ENCODE measurements at regions not wholly inside any gene's neighbourhood (a gene's known extent, or its start where the extent isn't known, plus 50 kb on each side); places are given as distances from the start of the nearest gene placed in this dataset.

DNA sequence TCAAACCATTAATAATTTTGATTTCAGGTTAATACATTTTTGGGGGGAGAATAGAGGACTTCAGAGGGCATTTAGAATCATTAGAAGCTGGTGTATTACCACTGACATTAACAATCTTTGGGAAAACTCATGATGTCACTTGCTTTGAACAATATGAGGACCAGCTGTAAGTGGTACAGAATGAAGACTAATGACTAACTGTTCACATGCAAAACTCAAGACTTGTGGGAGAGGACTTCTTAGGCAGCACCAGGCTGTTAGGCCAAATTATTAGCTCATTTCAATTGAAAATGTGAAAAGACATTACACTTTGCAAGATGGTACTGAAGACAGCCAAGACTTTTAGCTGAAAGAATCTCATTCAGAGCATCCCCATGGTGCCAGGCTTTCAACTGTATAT, 426.2 kb upstream of the ADAMTS9 start:
- no peak for DNase-seq (ENCODE audit: low read depth, low spot score)

DNA sequence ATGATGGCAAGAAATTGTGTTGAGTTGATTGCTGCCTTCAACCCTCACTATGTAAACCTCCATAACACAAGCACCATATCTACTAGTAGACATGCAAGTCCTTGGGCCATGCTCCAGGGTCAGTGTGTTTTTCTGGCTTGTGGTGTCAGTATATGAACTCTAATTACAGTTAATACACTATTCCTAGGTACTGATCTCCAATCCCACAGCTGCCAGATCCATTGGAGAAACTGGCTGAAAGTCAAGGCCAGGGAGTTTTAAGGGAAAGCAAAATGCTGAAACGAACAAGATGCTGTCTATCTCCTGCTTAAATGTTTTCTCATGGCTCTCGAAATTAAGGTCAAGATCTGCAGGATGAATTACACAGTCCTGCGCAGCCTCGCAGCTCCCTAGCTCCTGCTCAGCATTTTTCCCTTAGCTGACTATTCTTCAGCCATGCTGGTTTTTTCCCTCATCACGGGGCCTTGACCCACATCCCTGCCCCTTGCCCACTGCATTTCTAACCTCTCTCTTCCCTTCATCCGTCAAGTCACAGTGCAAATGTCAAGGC, 425.0 kb upstream of the ADAMTS9 start:
- DNase-seq (ENCODE audit: low read depth, low spot score) = no peak

- no peak for DNase-seq (ENCODE audit: low read depth, low spot score)
Observed at GRCh38 chr3:65110661-65111060, 422.9 kb upstream of the ADAMTS9 start.

DNA sequence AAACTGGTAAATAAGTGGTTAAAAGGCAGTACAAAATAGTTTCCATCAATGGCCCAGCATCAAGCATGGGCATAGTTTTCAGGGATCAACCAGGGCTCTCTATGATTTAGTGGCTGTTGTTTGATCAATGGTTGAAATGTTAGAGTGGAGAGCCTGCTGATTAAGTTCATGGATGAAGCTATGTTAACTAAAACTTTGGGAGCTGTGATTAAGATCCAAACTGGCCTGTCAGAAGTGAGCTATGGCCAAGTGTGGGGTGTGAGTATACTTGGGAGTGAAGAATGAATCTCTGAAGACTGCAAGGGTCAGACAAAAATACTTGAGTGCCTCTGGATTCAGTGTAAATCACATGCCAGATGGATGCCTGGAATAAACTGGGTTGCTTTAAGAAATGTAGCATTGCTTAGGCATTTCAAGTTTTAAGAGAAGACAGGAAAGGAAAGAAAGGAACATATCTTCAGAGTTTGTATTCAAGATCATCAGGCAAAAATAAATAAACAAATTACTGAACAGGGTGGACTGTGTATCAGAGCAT, 422.2 kb upstream of the ADAMTS9 start:
- DNase-seq (ENCODE audit: low read depth, low spot score) = no peak

DNA sequence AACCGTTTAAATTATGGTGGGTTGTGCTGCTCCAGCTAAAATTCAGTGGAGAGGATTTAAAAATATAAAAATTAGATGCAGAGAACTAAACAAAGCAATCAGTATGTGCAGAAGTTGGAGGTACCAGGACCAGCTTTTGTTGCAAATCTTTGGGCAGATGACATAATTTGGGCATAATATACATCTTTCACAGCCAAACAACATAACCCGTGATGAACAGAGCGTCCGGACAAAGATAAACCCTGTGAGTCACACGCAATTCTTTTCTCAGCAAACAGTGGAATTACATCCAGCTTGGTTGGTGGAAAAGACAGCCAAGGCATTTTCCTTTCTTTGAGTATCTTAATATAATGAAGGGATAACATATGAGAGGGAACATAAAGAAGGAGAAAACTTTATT, 419.4 kb upstream of the ADAMTS9 start:
- DNase-seq (ENCODE audit: low read depth, low spot score) = no peak

DNA sequence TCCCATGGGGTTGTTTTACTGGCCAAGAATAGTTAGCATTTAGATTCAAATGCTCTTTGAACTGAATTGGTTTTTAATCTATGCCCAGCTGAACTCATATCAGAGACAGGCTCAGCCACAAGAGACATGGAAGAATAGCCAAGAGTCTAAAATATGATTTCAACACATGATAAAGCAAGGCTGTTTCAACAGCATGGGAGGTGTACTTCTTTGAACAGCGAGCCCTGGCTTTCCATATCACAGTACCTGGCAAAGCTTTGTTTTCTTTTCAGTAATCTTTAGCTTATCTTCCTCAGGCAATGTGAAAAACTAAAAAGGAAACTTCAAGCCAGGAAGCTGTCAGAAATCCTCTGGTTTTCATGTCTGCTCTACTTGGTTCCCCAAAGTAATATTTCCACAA, 413.6 kb upstream of the ADAMTS9 start:
- DNase-seq (ENCODE audit: low read depth, low spot score) = no peak

- no peak for DNase-seq (ENCODE audit: low read depth, low spot score)
Observed at GRCh38 chr3:65098400-65098799, 410.6 kb upstream of the ADAMTS9 start.

- no peak for DNase-seq (ENCODE audit: low read depth, low spot score)
Observed at GRCh38 chr3:65096110-65096745, 408.4 kb upstream of the ADAMTS9 start.

GRCh38 chr3:65094723-65095122, 406.9 kb upstream of the ADAMTS9 start:
- no peak for DNase-seq (ENCODE audit: low read depth, low spot score)

- no peak for DNase-seq (ENCODE audit: low read depth, low spot score)
Observed at GRCh38 chr3:65093641-65094040, 405.8 kb upstream of the ADAMTS9 start.

- DNase-seq (ENCODE audit: low read depth, low spot score) = no peak
Observed at GRCh38 chr3:65091565-65091964, 403.8 kb upstream of the ADAMTS9 start.

DNA sequence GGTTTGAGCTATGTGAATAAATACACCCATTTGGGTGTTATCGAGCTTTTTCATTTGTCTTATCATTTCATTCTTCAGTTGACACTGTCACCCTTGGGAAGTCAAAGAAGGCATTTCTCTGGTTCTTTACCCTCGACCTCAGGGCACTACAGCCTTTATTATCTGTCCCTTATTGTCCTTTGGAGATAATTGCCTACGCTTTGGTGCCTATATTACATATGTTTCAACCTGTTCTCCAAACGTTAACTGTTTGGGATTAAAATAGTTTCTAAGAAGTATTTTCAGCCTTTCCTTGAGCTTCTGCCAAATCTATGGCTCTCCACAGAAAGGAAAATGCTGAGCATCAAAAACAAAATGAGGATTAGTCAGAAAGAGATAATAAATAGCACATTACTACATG, 395.4 kb upstream of the ADAMTS9 start:
- DNase-seq (ENCODE audit: low read depth, low spot score) = no peak

GRCh38 chr3:65081536-65081935, 393.7 kb upstream of the ADAMTS9 start:
- no peak for DNase-seq (ENCODE audit: low read depth, low spot score)

- no peak for DNase-seq (ENCODE audit: low read depth, low spot score)
Observed at GRCh38 chr3:65080432-65080831, 392.6 kb upstream of the ADAMTS9 start.

- DNase-seq (ENCODE audit: low read depth, low spot score) = no peak
Observed at GRCh38 chr3:65079560-65079959, 391.8 kb upstream of the ADAMTS9 start.

GRCh38 chr3:65078748-65079147, 390.9 kb upstream of the ADAMTS9 start:
- DNase-seq (ENCODE audit: low read depth, low spot score) = no peak

GRCh38 chr3:65077124-65077523, 389.3 kb upstream of the ADAMTS9 start:
- DNase-seq (ENCODE audit: low read depth, low spot score) = no peak

DNA sequence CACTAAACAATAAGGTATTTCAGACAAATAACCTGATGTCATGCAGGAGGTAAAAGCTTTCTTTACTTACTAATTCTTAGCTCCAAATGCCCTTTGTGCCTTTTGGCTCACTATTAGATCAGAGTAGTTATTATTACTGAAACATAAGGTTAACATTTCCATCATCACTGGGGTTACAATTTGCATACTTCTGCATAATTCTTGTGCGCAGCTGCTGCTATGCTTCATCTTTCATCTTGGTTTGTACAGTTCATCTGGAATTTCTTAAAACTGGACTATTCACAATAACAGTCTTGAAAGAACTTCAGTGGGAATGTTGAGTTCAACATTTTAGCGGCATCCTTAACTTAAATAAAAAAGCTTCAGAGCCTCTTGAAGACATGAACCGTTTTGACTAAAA, 383.2 kb upstream of the ADAMTS9 start:
- no peak for DNase-seq (ENCODE audit: low read depth, low spot score)

- no peak for DNase-seq (ENCODE audit: low read depth, low spot score)
Observed at GRCh38 chr3:65060904-65061303, 373.1 kb upstream of the ADAMTS9 start.

- no peak for DNase-seq (ENCODE audit: low read depth, low spot score)
Observed at GRCh38 chr3:65052101-65052500, 364.3 kb upstream of the ADAMTS9 start.

- no peak for DNase-seq (ENCODE audit: low read depth, low spot score)
Observed at GRCh38 chr3:65048151-65048550, 360.4 kb upstream of the ADAMTS9 start.

GRCh38 chr3:65045138-65045537, 357.3 kb upstream of the ADAMTS9 start:
- DNase-seq (ENCODE audit: low read depth, low spot score) = no peak

DNA sequence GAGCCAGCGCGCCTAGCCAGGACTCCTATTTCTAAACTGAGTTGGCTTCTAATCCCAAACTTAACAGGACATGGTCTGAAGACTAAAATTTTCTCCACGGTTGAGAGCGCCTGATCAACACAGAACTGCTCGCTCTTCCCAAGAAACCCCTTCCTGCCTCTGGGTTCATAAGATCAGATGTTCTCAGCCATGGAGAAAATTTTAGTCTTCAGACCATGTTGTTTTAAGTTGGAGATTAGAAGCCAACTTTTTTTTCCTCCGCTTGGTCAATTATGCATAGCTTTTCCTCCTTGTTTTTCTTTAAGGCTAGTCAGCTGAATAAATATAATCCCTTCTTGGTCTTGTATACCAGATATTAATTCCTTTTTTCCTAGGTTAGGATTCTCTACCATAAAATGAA, 356.6 kb upstream of the ADAMTS9 start:
- no peak for DNase-seq (ENCODE audit: low read depth, low spot score)

- DNase-seq (ENCODE audit: low read depth, low spot score) = no peak
Observed at GRCh38 chr3:65042675-65043074, 354.9 kb upstream of the ADAMTS9 start.

Data from iPS DF 19.7 (cell line).